Putamen (tissue), 1 donor: ENCODE measurements at regions not wholly inside any gene's neighbourhood (a gene's known extent, or its start where the extent isn't known, plus 50 kb on each side); places are given as distances from the start of the nearest gene placed in this dataset.

Experiments
- DNase-seq: peaks from one replicate; pipeline ENCODE4 v3.0.0-alpha.2; 2016; ENCODE audit warnings: low spot score

DNA sequence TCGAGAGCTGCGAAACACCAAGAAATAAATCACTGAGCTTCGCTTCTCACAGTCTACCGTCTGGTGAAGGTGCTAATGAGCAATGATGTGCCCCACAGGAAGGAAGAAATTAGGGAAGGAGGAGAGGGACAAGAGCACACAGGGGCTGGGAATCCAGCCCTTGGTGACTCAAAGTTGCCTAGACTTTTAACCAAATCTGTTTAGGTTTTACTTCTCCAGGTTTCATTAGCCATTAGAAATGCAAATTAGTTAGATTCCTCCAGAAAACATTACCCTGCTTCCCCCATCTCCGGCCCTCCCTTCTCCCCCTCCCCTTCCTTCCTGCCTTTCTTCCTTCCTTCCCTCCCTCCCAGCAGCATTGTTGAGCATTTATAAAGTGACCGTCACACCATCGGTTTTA is 59.3 kb upstream of the UBE2E1 start:
- DNase-seq: no peak

DNA sequence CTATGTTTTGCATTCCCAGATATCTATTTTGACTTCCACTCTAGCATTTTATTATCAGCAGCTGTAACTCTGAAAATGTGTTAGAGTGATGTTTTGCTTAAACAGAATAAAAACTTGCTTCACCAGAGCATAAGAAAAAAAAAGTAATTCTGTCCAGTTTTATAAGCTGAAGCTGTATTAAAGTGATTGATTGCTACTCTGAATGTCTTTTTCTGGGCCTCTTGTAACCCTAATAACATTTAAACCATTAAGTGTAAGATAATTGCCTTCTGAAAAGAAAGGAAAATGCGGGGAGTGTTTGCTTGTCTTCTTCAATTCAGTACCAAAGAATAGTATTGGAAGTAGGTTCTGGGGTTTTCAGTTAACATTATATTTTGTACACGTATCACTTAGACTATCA is 57.9 kb upstream of the UBE2E1 start:
- no peak for DNase-seq

DNA sequence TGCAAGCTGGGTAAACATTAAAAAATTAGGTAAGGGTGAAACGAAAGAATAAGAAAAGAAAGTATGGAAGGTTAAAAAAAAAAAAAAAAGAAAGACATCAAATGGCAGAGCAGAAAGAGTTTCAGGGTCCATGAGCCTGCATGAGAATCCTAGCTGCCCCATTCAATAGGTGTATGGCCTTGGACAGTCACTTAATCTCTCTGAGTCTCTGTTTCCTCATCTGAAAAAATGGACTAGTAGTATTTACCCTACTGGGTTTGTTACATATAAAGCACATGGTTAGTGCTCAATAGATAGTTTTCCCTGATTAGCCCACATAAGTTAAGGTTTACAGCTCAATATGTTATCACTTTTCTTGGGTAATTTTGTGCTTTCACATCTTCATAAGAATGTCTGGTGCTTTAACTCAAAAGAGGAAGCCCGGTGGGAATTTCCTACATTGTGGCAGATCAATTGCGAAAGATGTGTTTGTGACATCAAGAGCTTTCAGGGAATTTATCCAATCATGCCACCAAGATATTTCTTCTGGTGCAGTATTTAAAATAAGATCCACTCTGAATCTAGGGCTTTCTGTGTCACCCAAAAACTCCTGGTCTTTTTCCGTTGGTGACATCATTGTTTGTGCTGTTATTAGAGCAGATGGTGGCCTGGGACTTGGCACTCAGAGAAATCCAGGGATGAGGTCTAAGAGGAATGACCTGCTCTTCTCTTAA is 57.2 kb upstream of the UBE2E1 start:
- DNase-seq: peak; percentile 28

DNA sequence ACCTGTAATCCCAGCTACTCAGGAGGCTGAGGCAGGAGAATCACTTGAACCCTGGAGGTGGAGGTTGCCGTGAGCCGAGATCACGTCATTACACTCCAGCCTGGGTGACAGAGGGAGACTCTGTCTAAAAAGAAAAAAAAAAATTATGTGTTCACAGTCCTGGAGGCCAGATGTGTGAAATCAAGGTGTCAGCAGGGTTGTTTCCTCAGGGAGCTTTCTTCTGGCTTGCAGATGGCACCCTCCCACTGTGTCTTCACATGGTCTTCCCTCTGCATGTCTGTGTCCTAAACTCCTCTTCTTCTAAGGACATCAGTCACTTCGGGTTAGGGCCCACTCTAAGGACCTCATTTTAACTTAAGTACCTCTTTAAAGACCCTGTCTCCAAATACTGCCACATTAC is 56.1 kb upstream of the UBE2E1 start:
- no peak for DNase-seq

DNA sequence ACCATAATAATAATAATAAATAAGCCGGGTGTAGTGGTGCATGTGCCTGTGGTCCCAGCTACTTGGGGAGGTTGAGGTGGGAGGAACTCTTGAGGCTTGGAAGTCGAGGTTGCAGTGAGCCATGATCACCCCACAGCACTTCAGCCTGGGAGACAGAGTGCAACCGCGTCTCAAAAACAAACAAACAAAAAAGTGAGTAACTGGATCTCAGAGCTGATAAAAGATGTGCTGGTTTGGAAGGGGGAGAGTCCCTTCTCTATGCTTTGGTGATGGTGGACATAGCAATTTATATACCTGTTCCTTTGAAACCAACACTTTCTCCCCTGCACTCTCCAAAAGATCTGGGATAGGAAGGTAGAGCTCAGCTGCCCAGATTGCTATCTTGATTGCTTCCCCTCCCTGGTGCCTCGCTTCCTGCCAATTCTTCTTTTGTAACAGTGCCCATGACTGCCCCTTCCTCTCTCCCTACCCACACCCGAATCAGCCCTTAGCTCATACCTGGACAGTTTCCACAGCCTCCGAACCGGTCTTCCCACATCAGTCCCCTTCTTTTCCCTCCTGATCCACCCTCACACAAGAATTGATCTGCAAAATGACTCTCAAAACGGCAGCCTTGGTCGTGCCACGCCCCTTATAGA is 55.1 kb upstream of the UBE2E1 start:
- no peak for DNase-seq

DNA sequence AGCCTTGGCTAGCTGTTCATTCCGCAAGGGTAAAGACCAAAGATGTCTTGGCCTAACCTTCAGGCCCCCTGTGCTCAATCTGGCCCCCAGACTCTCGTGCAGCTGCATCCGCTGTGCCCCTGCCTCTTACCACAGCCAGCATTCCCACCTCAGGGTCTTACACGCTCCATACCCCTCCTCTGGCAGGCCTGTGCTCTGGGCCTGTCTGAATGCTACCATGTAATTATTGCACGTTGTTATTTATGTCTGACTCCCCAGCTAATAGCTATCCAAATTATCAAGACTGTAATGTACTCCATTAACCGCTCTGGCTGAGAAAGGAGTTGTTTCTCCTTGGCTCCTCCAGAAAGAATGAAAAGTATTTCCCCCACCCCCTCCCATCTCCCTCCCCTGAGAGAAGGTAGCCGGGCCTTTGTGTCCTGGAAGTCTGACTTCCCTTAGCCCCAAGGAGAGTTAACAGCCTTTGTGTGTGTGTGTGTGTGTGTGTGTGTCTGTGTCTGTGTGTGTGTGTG is 54.5 kb upstream of the UBE2E1 start:
- no peak for DNase-seq

DNA sequence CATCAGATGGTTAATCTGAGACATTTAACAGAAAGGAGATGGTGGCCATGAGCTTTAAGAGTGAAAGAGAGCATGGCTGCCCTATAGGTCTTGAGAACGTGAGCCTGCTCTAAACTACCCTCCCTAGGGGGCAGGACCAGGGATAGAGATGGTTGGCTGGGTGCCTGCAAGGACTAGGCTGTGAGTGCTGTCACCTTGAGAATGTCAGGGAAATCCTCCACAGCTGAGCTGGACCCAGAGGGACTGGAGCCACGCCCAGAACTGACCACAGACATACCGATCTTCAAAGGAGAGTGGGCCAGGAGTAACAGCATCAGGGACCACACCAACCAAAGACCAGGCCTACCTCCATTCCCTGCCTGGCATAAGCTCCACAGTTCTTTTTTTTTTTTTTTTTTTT is 53.6 kb upstream of the UBE2E1 start:
- DNase-seq: no peak

DNA sequence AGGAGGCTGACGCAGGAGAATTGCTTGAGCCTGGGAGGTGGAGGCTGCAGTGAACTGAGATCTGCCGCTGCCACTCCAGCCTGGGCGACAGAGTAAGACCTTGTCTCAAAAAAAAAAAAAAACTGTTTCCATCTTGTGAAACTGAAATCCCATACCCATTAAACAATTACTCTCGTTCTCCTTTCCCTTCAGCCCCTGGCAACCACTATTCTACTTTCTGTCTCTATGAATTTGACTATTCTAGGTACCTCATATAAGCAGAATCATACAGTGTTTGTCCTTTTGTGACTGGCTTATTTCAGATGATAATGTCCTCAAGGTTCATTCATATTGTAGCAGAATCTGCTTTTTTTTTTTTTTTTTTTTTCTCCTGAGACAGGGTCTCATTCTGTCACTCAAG is 51.5 kb upstream of the UBE2E1 start:
- no peak for DNase-seq
